HG03108 (cell line): ENCODE measurements at regions not wholly inside any gene's neighbourhood (a gene's known extent, or its start where the extent isn't known, plus 50 kb on each side); places are given as distances from the start of the nearest gene placed in this dataset.

ENCODE experiments used
- ATAC-seq: cut with Tn5 transposase; IDR thresholded peaks from one replicate; pipeline ENCODE4 v1.9.1; 2021; ENCODE audit warnings: moderate library complexity; ENCODE audit not compliant: unreplicated experiment

GRCh38 chr1:8267307-8267706, 50.6 kb upstream of the SLC45A1 start:
- no peak for ATAC-seq

GRCh38 chr1:8266436-8267165, 51.3 kb upstream of the SLC45A1 start:
- no peak for ATAC-seq

DNA sequence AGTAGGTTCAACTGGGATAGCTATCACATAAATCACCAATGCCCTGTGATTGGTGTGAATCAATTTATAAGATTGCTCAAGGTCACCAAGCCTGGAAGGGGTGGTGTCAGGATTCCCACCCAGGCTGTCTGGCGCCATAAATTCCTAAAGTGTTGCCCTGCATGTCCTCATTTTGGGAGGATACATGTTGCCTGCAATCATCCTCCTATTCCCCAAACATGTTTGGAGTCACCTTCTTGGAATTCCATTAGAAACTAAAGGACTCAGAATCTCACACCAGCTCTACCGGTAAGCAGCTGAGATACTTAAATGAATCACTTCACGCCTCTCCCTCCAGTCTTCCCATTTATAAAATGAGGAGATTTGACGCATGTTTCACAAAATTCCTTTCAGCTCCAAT, 54.1 kb upstream of the SLC45A1 start:
- ATAC-seq = no peak

- no peak for ATAC-seq
Observed at GRCh38 chr1:8261398-8261762, 56.5 kb upstream of the SLC45A1 start.

DNA sequence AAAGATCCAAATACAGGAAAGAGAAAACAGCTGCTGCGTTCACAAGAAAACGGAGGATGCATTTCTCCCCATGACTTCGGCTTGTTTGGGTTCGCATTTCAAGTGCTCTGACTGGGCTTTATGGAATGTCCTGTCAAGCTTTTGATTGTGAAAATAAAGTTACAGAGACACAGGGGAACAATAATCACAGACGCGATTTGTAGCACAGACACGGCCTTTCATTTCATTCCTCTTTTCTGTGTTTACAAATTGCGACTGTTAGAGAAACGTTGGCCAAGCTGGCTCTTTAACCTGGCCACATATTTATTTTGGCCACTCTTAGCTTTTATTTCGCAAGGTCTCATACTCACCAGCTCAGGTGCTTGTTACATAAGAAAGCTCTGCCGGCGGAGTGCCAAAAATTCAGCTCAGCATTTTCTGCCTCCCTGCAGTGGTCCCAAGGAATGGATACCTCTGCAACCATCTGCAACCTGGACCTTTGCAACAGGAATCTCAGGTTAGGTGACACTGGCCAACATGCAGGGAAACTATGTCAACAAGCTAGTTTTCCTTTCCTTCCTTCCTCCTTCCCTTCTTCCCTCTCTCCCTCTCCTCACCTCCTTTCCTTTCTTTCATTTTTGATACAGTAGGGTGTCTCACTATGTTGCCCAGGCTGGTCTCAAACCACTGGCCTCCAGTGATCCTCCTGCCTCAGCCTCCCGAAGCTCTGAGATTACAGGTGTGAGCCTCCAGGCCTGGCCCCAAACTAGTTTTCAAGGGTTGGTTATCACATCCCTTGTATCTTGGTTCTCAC, 58.2 kb upstream of the SLC45A1 start:
- no peak for ATAC-seq

- ATAC-seq = no peak
Observed at GRCh38 chr1:8257621-8258020, 60.3 kb upstream of the SLC45A1 start.

DNA sequence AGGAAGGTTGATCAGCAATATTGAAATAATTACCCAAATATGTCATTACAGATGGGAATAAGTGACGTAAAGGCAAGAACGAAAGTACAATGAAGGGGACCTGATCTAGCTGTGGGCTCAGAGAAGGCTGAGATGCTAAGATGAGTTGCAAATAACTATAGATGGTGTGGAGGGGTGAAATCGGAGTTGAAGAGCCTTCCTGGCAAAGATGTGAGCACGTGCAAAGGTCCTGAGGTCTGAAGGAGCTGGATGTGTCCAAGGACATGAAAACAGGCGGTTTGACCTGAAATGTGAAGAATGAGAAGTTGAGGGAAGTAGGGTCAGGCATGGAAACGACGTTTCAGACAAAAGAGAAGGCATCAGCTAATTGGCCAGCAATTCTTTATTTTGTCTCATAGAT, 61.6 kb upstream of the SLC45A1 start:
- ATAC-seq = no peak

- ATAC-seq = no peak
Observed at GRCh38 chr1:8255712-8256111, 62.2 kb upstream of the SLC45A1 start.

DNA sequence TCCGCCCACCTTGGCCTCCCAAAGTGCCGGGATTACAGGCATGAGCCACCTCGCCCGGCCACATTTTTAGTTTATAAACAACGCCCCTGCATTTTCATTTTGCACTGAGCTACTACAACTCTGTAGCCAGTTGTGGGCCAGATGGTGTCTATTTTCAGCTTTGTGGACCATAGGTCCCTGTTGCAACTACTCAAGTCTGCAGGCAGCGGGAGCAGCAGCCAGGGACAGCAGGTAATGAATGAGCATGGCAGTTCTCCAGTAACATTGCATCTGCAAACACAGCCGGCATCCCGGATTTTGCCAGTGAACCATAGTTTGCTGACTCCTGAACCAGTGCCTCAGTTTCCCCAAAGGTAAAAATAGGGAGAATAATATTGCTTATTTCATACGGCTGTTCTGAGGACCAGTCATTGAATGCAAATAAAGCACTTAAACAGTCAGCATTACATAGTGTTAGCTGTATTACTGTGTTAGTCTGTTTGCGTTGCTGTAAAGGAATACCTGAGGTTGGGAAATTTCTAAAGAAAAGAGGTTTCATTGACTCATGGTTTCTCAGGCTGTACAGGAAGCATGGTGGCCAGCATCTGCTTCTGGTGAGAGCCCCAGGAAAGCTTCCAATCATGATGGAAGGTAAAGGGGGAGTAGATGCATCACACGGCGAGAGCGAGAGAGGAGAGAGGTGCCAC, 65.5 kb upstream of the SLC45A1 start:
- ATAC-seq = no peak

GRCh38 chr1:8251635-8252034, 66.3 kb upstream of the SLC45A1 start:
- ATAC-seq = no peak

DNA sequence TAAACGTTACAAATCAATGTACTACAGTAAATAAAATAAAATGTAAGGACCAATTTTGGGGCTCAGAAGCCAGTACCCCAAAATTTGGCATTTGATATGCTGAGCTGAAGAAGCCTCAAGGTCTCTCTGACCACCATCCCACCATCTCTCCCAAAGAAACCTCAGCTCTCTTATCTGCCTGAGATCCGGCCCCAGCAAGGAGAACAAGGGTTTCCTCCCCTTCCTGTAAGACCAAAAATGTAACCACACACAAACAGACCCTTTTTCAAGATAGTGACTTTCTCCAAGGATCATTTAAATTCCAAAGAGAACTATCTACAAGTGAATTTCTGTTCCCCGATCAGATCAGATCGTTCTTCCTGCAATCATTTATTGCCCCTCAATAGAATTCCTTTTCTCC, 68.1 kb upstream of the SLC45A1 start:
- ATAC-seq = no peak

DNA sequence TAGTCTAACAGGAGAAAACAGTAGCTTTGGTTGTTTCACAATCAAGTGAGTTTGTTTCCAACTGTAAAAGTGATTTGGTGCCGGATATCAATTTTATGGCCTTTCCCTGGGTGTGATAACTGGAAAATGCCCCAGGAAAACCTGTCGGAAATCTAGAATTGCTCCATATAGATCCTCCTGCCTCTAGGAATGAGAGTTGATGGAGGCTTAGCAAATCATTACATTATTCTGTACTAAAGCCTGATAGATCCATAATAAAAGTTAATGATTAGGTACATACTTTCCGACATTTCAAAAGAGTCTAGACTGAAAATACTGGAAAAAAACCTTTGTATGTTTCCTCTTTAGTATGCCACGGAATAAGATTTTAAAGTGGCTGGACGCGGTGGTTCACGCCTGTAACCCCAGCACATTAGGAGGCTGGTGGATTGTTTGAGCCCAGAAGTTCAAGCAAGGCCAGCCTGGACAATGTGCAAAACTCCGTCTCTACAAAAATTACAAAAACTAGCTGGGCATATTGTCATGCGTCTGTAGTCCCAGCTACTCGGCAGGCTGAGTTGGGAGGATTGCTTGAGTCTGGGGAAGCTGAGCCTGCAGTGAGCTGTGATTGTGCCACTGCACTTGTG, 70.0 kb upstream of the SLC45A1 start:
- no peak for ATAC-seq

DNA sequence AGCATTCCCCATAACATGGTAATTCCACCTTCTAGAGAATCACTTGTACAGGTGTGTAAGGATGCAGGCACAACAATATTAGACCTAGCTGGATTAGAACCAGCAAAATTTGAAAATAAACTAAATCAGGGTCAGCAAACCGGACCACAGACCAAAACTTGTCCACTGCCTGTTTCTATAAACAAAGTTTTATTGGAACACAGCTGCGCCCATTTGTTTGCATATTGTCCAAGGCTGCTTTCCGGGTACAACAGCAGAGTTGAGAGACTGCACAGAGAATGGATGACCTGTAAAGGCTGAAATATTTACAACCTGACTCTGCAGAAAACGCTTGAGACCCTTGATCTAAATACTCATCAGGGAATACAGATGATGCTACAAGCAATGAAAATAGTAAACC, 73.6 kb upstream of the SLC45A1 start:
- no peak for ATAC-seq

DNA sequence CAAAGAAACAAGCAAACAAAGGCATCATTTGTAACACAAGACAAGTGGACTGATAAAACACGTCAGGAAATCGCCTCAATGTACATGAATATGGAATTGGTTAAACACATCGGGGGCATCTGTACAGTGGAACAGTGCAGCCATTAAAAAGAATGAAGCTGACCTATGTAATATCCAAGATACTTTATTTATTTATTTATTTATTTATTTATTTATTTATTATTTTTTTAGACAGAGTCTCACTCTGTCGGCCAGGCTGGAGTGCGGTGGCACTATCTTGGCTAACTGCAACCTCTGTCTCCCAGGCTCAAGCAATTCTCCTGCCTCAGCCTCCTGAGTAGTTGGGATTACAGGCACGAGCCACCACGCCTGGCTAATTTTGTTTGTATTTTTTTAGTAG, 75.4 kb upstream of the SLC45A1 start:
- ATAC-seq = no peak

DNA sequence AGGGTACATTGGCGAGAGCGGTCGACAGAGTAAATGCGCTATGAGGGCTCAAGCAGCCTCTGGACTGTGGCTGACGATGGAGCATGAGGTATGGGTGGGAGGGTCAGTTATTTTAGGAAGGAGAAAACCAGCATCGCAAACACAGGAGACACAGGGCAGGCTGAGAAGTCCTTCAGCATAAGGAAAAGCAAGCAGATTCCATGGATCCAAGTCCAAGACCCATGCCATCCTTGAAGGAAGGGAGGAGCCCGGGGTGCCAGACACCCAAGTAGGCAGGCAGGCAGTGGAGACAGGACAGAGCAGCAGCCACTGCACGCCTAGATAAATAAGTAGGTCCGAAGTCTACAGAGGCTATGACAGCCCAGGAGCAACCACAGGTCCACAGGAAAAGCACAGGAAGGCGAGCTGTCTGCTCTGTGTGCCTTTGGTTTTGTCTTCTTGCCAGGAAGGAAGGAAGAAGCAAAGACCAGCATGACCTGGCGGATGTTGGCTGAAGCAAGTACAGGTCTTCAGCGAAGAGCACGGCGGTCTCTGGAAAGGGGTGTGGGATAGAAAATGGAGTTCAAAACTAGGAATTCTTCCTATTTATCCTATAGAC, 76.4 kb upstream of the SLC45A1 start:
- ATAC-seq = no peak

DNA sequence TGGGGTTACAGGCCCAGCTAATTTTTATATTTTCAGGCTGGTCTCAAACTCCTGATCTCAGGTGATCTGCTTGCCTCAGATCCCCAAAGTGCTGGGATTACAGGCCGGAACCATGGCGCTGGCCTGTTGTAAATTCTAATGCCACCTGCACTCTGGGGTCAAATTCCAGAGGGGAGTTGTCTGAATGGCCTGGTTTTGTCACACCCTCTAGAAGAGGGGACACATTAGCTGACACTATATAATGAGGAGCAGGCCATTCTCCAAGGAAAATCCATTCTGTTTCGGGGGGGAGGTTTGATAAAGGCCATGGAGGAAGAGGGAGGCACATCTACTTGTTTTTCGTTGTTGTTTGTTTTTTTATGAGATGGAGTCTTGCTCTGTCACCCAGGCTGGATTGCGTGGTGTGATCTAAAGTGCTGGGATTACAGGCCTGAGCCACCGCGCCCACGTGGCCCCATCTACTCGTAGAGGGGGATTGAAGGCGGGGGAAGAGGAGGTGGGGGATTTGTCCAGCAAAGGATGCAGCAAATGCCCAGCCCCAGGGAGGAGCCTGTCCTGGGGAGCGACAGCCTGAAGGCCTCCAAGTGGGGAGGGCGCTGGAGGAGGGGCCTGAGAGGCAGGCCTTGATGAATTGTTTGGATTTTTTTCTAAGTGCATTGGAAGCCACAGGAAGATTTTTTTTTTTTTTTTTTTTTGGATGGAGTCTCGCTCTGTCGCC, 78.4 kb upstream of the SLC45A1 start:
- no peak for ATAC-seq

GRCh38 chr1:8239039-8239305, 78.9 kb upstream of the SLC45A1 start:
- no peak for ATAC-seq

DNA sequence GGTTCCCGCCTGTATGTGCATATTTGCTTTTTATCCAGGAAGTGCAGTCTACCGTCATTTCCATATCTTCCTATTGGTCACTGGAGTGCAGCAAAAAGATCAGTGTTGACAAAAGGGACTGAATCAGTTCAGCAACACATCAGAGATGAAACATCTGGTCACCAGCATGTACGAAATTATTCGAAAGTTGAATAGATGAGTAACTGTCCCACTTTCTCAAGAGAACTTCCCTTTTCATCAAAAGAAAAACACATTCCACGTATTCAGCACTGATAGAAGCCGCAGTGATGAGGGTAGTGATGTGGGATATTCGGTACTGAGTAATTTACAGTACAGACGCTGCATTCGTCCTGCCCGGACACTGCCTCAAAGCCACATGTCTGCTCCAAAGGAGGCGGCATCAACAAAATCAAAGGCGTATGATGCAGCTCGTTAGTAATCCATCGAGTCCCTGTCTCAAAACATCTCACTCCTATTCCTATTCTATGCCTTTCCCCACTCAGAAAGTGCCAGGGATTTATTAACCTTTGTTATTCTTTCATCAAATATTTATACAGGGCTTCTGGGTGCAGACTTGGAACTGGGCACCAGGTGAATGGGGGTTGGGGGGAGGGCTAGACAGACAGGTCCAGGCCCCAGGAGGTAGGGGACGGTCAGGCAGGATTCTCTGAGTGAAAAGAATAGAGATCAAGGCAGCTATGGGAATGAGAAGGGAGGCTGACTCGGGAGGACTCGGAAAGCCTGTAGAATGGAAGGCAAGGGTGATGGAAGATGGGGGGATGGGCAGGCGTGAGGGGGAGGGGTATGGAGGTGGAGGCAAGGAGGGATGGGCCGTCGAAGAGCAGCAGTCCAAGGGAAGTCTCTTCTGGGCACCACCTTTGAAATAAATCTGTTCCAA, 79.5 kb upstream of the SLC45A1 start:
- no peak for ATAC-seq

- ATAC-seq = no peak
Observed at GRCh38 chr1:8232036-8232757, 85.7 kb upstream of the SLC45A1 start.
